Nephron progenitor cell (in vitro differentiated cells): ENCODE measurements at regions not wholly inside any gene's neighbourhood (a gene's known extent, or its start where the extent isn't known, plus 50 kb on each side); places are given as distances from the start of the nearest gene placed in this dataset.
"Not testable (repeated sequence)": the region's sequence is repeated elsewhere in the genome, so short reads cannot be mapped to it uniquely, and the experiment has no call there.

Experiments
- DNase-seq: peaks from one replicate; pipeline ENCODE4 v3.0.0; 2021
- H3K27ac Mint-ChIP-seq: 2 replicates; pipeline ENCODE4 v1.8.0; 2021; ENCODE audit warnings: mild to moderate bottlenecking, moderate library complexity, mixed read lengths
- H3K27me3 Mint-ChIP-seq: 2 replicates; pipeline ENCODE4 v1.8.0; 2021; ENCODE audit warnings: mild to moderate bottlenecking, low read depth, mixed read lengths; ENCODE audit not compliant: poor library complexity
- H3K36me3 Mint-ChIP-seq: 2 replicates; pipeline ENCODE4 v1.8.0; 2021; ENCODE audit warnings: low read depth, mixed read lengths
- H3K4me1 Mint-ChIP-seq: 2 replicates; pipeline ENCODE4 v1.8.0; 2021; ENCODE audit warnings: mixed read lengths
- H3K4me3 Mint-ChIP-seq: 2 replicates; pipeline ENCODE4 v1.8.0; 2021; ENCODE audit warnings: mild to moderate bottlenecking, moderate library complexity, mixed read lengths
- H3K9me3 Mint-ChIP-seq: 2 replicates; pipeline ENCODE4 v1.8.0; 2021; ENCODE audit warnings: mild to moderate bottlenecking, moderate library complexity, mixed read lengths
- TF ChIP-seq, protein P1 (sequence below): fragments of 200-600 bp; sonication (generic); IDR thresholded peaks from 2 replicates; pipeline ENCODE4 v1.5.0; 2021; ENCODE audit warnings: antibody characterized with exemption

DNA sequence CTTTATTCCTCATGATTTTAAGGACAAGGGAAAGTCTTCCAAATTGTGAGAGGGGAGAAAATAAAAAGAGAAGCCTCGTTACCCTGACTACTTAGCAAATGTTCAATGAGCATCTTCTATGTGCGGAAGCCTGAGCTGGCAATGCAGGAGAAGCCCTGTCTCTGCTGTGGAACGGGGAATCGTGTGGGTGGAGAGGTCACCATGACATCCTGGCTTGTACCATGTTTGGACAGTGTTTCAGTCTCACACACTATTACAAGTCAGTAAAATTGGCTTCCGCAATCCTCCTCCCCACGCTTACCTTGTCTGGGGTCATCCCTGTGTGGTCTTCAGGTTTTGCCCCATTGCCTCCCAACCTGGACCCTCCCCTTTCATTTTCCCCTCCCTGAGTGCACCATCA is 65.0 kb upstream of the PPM1B start:
- TF ChIP-seq, protein P1, sequence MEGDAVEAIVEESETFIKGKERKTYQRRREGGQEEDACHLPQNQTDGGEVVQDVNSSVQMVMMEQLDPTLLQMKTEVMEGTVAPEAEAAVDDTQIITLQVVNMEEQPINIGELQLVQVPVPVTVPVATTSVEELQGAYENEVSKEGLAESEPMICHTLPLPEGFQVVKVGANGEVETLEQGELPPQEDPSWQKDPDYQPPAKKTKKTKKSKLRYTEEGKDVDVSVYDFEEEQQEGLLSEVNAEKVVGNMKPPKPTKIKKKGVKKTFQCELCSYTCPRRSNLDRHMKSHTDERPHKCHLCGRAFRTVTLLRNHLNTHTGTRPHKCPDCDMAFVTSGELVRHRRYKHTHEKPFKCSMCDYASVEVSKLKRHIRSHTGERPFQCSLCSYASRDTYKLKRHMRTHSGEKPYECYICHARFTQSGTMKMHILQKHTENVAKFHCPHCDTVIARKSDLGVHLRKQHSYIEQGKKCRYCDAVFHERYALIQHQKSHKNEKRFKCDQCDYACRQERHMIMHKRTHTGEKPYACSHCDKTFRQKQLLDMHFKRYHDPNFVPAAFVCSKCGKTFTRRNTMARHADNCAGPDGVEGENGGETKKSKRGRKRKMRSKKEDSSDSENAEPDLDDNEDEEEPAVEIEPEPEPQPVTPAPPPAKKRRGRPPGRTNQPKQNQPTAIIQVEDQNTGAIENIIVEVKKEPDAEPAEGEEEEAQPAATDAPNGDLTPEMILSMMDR = no peak
- H3K9me3 Mint-ChIP-seq = peaks cover 4% of the 10 kb centered on the region
- no peaks in the 10 kb centered on the region for H3K36me3 Mint-ChIP-seq
- peaks cover 7% of the 10 kb centered on the region for H3K27me3 Mint-ChIP-seq
- no peak overlapping the region for H3K4me3 Mint-ChIP-seq
- no peak for DNase-seq
- H3K4me1 Mint-ChIP-seq = no peaks in the 10 kb centered on the region
- no peak overlapping the region for H3K27ac Mint-ChIP-seq

DNA sequence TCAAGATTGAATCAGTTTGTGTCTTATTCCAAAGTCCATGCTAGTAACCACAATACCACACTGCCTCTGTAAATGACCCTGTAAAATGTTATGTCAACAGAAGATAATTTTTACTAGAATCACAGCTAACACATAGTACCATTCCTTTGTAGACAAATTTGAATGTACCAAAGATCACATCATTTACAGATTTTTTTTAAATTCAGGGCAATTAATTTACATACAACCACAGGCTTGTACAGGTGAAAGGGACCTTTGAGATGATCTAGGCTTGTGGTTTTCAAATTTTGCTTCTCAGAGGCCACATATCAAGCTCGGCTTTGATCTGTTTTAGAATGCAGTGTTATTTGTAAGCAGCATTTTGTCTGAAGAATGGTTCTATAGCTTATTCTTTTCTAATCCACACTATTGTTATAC is 63.8 kb upstream of the PPM1B start:
- Mint-ChIP-seq H3K27me3 (peaks cover 7% of the 10 kb centered on the region), H3K4me1 (no peaks in the 10 kb centered on the region), H3K36me3 (no peaks in the 10 kb centered on the region), H3K27ac (no peak overlapping the region), H3K9me3 (no peaks in the 10 kb centered on the region), H3K4me3 (no peak overlapping the region)
- TF ChIP-seq, protein P1 = no peak
- DNase-seq = no peak

DNA sequence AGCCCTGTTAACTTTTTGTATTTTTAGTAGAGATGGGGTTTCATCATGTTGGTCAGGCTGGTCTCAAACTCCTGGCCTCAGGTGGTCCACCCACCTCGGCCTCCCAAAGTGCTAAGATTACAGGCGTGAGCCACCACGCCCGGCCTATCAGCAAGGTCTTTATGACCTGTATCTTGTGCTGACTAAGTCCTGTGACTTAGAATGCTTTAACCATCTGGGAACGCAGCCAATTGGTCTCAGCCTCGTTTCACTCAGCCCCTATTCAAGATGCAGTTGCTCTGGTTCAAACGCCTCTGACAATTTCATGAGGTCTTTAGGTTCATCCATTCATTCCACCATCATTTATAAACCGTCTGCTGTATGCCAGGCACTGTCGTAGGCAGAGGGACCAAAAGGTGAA is 62.2 kb upstream of the PPM1B start:
- H3K27ac Mint-ChIP-seq, H3K36me3 Mint-ChIP-seq, DNase-seq, H3K9me3 Mint-ChIP-seq, H3K27me3 Mint-ChIP-seq, H3K4me1 Mint-ChIP-seq, H3K4me3 Mint-ChIP-seq: not testable (repeated sequence)

DNA sequence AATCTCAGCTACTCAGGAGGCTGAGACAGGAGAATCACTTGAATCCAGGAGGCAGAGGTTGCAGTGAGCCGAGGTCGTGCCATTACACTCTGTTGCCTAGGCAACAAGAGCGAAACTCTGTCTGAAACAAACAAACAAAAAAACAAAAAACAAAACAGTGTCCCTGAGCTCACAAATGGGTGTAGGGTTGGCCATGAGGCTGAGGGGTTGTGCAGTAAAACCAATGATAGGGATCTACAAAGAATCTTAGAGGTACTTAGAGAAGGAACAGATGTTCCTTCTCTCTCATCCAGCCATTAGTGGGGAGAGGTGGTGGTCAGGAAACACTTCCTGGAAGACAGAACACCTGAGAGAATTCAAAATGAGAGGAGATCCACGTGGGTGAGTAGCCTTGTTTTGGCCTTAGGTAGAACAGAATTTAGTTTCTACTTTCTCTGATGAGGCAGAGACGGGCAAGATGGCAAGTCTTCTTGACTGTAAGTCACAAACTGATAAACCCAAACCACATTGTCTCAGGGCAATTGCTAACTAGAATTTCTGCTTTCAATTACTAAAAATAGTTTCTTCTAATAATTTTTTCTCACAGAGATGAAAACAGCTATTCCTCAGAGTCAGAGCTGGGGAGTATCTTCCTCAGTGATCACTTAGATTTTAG is 61.5 kb upstream of the PPM1B start:
- Mint-ChIP-seq H3K4me3 (no peak overlapping the region), H3K9me3 (no peaks in the 10 kb centered on the region), H3K4me1 (no peaks in the 10 kb centered on the region), H3K27me3 (peaks cover 3% of the 10 kb centered on the region), H3K36me3 (no peaks in the 10 kb centered on the region), H3K27ac (no peak overlapping the region)
- no peak for DNase-seq
- TF ChIP-seq, protein P1 = no peak

DNA sequence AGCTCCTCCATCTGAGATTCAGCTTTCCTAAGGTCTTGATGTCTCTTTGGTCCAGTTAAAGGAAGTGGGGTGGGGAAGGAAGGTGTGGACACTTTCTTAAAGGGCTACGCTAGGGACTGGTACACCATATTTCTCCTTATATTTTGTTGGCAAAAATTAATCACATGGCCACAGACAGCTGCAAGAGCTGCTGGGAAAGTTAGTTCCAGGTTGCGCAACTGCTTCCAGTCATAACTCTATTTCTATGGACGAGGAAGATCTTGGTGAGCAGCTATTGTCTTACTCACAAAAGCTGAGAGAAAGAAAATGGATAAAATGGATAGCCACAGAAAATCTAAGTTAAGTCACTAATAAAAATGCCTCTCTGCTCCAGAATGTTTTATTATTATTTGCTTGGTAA is 60.7 kb upstream of the PPM1B start:
- Mint-ChIP-seq H3K36me3 (no peaks in the 10 kb centered on the region), H3K27me3 (peaks cover 3% of the 10 kb centered on the region), H3K4me1 (no peaks in the 10 kb centered on the region), H3K4me3 (no peak overlapping the region), H3K27ac (no peak overlapping the region), H3K9me3 (no peaks in the 10 kb centered on the region)
- DNase-seq = no peak
- TF ChIP-seq, protein P1 = no peak

DNA sequence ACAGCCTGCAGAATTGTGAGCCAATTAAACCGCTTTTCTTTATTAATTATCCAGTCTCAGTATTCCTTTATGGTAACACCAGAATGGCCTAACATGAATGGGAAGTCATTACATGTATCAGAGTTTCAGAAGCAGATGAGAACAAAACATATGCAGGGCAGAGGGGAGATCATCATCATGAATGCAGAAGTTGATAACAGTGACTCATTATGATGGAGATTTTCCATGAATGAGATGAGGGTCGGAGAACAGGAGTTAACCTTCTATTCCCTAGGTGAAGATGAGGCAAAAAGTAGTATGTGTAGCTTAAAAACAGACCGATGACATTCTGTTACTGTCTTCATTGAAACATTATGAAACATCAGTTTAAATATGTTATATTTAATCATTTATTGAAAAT is 59.5 kb upstream of the PPM1B start:
- Mint-ChIP-seq H3K9me3 (no peaks in the 10 kb centered on the region), H3K4me3 (no peak overlapping the region), H3K36me3 (no peaks in the 10 kb centered on the region), H3K4me1 (no peaks in the 10 kb centered on the region), H3K27ac (no peak overlapping the region), H3K27me3 (no peaks in the 10 kb centered on the region)
- DNase-seq = no peak
- TF ChIP-seq, protein P1 = no peak
